HG02798 (cell line): ENCODE measurements at regions not wholly inside any gene's neighbourhood (a gene's known extent, or its start where the extent isn't known, plus 50 kb on each side); places are given as distances from the start of the nearest gene placed in this dataset.
"Not testable (repeated sequence)": the region's sequence is repeated elsewhere in the genome, so short reads cannot be mapped to it uniquely, and the experiment has no call there.

Experiments used
- ATAC-seq: cut with Tn5 transposase; IDR thresholded peaks from one replicate; pipeline ENCODE4 v1.9.1; 2021; ENCODE audit warnings: mild to moderate bottlenecking; ENCODE audit not compliant: unreplicated experiment, poor library complexity

DNA sequence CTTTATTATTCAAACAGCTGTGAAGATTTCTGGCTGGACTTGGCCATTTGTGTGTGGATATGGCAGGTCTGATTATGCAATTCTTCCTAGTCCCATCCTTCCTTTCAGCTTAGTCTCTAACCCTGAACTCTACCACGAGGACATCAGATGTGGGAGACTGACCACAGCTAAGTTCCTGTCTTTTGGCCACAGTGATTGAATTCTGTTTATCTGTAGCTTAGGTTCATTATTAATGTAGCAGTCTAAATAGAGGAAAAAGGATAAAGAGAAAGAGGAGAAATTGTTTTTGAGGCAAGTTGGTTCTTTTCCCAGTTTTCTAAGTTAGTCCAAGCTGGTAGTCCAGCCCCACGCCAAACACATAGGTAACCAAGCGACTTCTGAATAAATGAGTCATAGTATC, 598.9 kb downstream of the RFPL4B start:
- ATAC-seq, result no peak

DNA sequence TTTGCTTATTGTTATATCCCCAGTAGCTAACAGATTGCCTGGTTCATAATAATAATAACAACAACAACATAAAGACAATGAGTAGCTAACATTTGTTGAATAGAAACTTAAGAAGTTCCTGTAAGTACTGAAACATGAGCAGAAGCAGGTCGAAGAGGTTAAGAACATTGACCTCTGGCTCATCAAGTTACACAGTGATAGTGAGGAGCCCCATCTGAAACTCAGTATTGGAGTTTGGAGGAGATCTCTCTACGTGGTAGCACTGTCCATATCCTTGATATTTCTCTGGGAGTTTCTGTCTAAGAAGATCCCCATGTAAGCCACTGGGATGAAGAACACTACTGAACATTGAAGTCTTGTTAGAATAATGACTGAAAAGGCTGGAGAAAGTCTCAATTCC, 600.4 kb downstream of the RFPL4B start:
- ATAC-seq, result no peak

DNA sequence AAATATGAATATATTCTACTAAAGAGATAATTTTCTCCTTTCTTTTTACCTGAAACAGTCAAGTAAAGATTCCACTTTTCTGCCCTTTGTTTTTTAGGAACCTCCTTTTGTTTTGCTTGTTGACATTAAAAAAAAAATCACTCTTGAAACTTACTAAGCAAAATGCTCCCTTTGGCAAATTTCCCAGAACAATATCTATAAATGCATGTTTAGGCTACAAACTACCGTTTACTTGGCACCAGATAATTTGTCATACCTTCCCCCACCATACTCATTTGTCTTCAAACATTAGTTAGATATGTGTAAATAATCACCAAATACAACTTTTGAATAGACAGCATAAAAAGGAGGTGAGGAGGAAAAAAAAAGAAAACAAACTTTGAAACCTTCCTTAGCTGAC, 604.7 kb downstream of the RFPL4B start:
- no peak for ATAC-seq

DNA sequence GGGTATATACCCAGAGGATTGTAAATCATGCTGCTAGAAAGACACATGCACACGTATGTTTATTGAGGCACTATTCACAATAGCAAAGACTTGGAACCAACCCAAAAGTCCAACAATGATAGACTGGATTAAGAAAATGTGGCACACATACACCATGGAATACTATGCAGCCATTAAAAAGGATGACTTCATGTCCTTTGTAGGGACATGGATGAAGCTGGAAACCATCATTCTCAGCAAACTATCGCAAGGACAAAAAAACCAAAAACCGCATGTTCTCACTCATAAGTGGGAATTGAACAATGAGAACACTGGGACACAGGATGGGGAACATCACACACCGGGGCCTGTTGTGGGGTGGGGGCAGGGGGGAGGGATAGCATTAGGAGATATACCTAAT, 608.6 kb downstream of the RFPL4B start:
- not testable (repeated sequence) for ATAC-seq

DNA sequence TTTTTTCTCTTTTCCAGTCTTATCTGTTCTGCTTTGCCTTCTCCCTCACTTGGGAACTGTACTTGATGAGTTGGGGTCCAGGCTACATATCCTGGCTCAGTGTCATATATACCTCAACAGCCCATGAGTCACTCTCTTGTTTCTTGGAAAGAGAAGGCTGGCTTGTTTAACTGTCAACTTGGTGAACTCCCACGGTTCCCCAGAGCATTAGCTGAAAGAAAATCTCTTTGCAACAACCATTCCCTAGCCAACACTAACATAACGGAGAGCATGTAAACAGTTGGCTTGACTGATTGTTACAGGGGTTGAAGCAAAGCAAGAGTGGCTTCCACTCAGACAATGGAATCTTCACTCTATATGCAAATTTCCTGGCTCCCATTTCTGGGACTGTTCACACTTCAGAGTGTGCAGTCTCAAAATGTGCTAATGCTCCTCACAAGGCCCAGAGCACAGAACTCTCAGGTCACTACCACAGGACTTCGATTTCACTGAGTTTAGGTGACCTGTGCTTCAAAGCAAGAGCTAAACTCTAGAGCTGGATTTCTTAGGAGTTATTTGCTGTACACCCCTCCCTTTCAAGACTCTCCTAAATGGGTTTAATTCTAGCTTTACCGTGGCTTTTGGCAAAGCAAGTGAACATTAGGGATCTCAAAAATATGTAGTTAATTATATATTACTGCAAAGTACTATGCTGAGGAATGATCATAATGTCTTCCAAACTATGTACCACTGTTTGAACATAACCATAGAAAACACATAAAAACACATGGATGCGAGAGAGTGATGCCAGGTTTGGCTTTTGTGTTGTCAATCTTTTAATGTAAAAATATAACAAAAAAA, 609.8 kb downstream of the RFPL4B start:
- ATAC-seq, result no peak

DNA sequence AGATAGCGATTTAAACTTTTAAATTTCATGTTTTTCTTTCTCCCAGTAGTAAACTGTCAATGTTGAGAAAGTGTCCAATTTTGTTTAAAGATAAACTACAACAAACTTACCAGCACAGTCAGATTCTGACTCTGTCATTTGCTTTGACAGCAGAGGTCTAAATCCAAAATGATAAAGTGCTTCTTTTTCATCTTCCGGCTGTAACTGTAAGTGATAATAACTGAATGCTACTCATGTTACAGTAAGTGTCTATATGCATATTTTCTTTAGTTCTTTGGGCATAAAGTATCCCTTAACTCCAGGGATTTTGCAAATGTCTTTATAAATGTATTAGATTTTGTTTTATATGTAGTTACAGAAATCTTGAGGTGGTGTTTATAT, 610.4 kb downstream of the RFPL4B start:
- ATAC-seq, result no peak

DNA sequence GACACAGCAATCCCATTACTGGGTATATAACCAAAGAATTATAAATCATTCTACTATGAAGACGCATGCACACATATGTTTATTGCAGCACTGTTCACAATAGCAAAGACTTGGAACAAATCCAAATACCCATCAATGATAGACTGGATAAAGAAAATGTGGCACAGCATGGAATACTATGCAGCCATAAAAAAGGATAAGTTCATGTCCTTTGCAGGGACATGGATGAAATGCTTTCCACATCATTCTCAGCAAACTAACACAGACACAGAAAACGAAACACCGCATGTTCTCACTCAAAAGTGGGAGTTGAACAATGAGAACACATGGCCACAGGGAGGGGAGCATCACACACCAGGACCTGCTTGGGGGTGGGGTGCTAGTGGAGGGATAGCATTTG, 613.0 kb downstream of the RFPL4B start:
- ATAC-seq, result not testable (repeated sequence)

DNA sequence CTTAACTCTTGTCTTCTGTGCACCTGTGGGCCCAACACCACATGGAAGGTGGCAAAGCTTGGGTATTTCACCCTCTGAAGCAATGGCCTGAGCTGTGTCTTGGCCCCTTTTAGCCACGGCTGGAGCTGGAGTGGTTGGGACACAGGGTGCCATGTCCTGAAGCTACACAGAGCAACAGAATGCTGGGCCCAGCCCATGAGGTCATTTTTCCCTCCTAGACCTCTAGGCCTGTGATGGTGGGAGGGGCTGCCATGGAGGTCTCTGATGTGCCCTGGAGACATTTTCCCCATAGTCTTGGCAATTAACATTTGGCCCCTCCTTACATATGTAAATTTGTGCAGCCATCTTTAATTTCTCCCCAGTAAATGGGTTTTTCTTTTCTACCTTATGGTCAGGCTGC, 620.8 kb downstream of the RFPL4B start:
- no peak for ATAC-seq

DNA sequence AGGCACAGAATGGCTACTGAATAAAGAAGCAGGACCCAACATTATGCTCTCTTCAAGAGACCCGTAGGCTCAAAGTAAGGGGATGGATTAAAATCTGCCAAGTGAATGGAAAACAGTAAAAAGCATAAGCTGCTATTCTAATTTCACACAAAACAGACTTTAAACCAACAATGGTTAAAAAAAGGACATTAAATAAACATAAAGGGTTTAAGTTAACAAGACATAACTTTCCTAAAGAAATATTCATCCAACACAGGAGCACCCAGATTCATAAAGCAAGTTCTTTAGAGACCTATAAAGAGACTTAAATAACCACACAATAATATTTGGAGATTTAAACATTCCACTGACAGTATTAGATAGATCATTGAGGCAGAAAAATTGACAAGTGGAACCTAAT, 624.5 kb downstream of the RFPL4B start:
- ATAC-seq, result no peak

DNA sequence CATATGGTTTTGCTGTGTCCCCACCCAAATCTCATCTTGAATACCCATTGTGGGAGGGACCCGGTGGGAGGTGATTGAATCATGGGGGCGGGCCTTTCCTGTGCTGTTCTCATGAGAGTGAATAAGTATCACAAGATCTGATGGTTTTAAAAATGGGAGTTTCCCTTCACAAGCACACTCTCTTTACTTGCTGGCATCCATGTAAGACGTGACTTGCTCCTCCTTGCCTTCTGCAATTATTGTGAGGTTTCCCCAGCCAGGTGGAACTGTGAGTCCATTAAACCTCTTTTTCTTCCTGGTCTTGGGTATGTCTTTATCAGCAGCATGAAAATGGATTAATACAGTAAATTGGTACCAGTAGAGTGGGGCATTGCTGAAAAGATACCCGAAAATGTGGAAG, 627.8 kb downstream of the RFPL4B start:
- not testable (repeated sequence) for ATAC-seq

DNA sequence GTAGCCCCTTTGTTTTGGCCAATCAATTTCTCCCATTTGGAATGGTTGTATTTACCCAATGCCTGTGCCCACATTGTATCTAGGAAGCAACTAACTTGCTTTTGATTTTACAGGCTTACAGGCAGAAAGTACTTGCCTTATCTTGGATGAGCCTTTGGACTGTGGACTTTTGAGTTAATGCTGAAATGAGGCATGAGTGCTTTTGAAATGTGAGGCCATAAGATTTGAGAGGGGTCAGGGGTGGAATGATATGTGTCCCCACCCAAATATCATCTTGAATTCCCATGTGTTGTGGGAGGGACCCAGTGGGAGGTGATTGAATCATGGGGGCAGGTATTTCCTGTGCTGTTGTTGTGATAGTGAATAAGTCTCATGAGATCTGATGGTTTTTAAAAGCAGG, 629.4 kb downstream of the RFPL4B start:
- ATAC-seq, result not testable (repeated sequence)

DNA sequence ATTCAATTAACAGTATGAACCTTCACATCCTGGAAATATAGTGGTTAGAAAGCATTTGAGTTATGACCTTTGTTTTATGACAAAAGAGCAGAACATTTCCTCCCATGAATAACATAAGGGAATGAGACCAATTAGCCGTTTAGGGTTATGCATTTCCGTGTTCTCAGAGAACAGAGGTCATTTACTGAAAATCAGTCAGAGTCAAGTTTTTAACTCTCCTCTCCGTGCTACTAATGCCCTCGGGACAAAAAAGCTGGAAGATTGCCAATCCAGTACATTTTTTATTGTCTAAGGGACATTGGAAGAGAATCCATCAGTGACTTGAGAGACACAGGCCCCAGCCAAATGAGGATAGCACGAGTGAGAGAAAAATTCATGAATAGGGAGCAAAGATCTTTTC, 632.7 kb downstream of the RFPL4B start:
- no peak for ATAC-seq

DNA sequence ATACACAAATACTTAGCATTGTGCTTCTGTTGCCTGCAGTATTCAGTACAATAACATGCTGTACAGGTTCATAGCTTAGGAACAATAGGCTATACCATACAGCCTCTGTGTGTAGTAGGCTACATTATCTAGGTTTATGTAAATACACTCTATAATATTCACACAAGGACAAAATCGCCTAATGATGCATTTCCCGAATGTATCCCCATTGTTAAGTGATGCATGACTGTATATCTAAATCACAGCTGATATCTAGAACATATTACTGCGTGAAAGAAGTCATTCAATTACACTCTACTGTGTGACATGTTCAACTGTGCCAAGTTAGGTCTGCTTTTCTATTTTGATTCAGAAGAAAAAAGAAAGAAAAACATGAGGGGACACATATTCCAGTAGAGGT, 633.5 kb downstream of the RFPL4B start:
- ATAC-seq, result no peak

DNA sequence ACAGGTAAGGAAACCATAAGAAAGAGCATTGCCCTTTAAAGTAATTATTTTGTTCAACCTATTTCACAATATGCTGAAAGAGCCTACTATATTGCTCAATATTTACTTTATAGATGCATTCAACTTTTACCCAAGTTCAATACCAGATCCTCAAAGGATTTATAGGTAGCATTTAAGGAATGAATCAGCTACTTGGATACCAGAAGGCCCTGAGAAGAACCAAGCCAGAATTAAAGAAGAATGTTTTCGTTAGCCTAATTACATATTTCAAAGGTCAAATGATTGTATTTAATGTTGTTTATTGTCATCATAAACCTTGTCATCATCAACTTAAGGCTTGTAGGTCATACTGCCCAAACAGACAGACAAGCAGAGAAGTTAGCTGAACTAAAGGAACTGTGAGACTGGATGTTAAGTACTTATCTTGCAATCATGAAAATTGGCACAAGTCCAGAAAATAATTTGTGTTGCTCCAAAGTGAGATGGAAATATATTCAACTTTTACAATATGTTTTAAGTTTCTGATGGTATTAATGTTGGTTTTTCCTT, 636.7 kb downstream of the RFPL4B start:
- ATAC-seq, result no peak

DNA sequence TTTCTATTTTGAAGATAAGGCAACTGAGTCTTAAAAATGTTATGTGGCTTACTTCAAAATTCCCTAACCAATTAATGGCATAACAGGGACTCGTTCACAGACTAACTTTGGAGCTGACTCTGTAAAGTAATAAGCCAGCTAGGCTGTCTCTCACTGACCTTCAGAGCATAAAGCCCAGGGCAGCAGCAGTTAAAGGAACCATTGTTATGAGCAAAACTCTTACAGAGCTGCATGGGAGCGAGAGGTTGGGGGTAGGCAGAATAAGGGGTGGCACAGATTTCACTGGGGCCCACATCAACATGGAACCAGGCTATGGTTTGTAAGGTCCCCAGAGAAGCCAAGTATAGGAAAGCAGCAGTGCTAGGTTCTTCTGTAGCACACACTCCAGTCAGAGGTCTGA, 637.8 kb downstream of the RFPL4B start:
- ATAC-seq, result no peak

DNA sequence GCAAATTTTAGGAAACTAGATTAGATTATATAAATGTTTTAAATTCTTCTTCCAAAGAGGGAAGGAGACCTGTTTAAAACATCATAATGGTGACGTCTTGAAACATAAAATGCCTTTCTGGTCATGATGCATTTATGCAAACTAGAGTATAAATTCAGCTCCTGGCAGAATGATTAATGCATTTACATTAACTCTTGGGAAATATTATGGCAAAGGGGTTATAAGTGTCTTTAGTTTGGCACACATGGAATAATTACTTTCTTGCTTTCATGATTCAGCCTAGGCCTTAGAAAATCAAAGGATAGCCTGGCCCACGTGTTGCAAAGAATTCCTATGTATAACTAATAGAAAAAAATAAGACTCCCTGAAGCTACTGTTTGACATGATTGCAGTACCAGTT, 639.2 kb downstream of the RFPL4B start:
- no peak for ATAC-seq

DNA sequence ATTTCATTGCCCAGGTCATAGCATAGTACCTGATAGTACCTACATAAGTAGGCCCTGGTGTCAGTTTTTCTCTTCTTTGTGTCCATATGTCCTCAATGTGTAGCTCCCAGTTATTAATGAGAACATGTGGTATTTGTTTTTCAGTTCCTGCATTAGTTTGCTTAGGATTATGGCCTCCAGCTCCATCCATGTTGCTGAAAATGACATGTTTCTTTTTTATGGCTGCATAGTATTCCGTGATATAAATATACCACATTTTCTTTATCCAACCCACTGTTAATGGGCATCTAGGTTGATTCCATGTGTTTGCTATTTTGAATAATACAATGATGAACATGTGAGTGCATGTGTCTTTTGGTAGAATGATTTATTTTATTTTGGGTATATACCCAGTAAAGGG, 641.6 kb downstream of the RFPL4B start:
- no peak for ATAC-seq

DNA sequence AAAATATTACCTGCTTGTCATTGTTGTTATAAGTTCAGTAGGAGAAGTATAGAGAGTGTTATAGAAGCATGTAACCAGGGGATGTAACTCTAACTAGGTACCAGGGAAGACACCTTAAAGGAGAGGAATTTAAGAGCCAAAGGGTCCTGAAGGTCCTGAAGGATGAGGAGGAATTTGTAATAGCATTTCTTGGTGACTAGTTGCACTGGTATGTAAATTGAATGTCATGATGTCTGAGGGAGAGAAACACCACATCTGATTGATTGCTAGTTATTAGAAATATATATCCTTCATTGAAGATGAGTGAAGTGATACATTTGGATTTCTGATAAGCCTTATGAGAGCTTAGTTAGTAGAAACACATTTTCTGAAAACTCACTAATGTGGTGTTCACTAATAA, 643.8 kb downstream of the RFPL4B start:
- no peak for ATAC-seq

DNA sequence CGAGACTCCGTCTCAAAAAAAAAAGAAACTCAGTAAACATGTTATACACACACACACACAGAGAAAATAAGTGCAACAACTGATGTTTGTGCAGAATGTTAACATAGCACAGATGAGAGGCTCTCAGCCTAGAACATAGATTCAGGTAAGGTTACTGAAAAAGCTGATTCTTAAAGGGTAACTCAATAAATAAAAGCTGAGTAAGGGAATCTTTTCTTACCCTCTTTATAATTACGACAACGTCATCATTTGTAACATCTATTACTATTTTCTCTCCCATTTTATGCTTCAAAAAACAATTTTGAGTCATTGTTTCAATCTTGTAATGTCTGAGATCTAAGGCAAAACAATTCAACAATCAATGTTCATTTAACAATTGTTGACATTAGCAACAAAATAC, 644.8 kb downstream of the RFPL4B start:
- no peak for ATAC-seq

DNA sequence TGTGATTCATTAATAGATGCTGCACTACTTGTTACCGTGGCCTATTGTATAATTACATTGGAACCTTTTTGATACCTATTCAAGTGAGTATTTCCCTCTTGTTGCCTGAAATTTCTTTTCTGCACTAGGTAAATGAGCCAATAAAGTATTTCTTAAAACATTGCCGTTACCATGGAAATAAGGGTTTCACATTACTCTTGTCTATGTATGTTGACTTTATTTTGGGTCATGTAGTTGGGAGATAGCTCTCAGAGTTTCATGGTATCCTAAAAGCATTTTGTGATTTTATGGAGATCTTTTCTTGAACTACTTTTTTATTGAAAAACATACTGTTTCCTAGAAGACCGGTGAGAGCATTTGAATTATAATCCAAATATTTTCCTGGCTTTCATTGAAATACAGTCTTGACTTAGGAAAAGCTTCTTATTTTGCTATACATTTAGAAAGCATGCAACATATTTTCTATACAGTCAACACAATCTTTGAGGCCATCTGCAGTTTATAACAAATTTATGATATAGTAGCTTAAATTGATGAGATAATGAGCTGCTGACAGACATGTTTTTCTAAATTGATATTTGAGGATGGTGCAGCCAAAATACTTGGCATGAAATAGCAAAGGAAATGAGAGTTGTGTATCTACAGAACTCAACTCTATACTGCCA, 650.4 kb downstream of the RFPL4B start:
- ATAC-seq, result no peak

DNA sequence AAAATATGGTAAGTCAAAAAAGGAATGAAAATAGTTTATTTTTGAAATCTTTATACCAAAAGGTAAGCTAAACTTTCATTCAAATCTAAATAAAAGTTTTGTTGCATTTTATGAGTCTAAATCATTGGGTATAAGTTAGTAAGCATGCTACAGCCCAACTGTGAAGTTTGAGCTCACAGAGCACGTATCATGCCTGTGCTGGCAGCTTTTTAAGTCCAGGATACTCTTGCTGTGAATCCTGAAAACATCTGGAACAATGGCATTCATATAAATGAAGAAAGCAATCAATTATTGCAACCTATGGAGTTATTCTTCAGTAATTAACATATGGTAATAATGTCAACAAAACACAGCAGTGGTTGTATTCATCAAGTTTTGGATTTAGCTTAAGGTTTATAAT, 656.9 kb downstream of the RFPL4B start:
- no peak for ATAC-seq
